Kidney epithelial cell (primary cell): ENCODE measurements at regions not wholly inside any gene's neighbourhood (a gene's known extent, or its start where the extent isn't known, plus 50 kb on each side); places are given as distances from the start of the nearest gene placed in this dataset.

Experiments
- DNase-seq: peaks from one replicate; pipeline ENCODE4 v3.0.0-alpha.2; 2010; ENCODE audit warnings: low read depth
- H3K27me3 ChIP-seq: 2 replicates; pipeline ENCODE4 v1.6.0; 2011; ENCODE audit warnings: low read length; ENCODE audit not compliant: control insufficient read depth, insufficient read depth
- H3K36me3 ChIP-seq: 2 replicates; pipeline ENCODE4 v1.5.1; 2011; ENCODE audit warnings: low read length; ENCODE audit not compliant: control insufficient read depth, insufficient read depth
- H3K4me3 ChIP-seq: 2 replicates; pipeline ENCODE4 v1.5.1; 2011; ENCODE audit warnings: low read depth, mild to moderate bottlenecking, control low read depth, low read length
- TF ChIP-seq, protein P1 (sequence below): IDR thresholded peaks from 2 replicates; pipeline ENCODE4 v1.5.1; 2011; ENCODE audit warnings: mild to moderate bottlenecking, moderate library complexity, low read length, control low read depth, inconsistent platforms; ENCODE audit not compliant: insufficient read depth, poor library complexity, severe bottlenecking

DNA sequence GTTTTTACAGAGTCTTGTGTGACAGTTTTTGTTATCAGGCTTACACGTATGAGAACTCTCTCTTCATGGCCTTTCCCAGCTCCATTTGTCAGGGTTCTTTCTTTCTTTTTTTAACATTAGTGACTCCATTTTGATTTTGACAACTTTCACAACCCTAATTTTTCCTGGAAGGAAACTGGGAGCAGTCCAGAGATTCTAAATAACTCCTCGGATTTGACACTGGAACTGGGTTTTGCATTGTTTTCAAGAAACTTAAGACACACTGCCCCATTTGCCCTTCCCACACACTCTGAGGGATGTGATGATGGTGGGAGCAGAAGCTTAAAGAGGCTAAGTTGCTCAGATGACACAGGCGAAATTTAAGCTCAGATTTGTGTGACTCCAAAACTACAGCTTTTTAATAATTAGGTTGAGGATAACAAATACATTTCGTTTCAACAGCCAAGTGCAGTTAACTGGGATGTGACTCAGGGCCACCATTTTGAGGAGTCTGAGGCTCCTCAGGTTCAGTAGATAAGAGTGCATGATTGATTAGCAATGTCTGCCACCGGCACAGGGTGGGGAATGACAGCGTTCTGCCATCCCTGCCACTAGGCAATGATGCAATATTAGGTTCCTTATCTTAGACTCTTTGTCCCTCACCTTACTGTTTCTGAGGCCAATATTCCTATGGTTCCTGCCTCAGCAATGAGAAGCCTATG lies 95.1 kb upstream of the ATP1A1 start:
- H3K36me3 ChIP-seq = no peaks in the 10 kb centered on the region
- no peak for DNase-seq

DNA sequence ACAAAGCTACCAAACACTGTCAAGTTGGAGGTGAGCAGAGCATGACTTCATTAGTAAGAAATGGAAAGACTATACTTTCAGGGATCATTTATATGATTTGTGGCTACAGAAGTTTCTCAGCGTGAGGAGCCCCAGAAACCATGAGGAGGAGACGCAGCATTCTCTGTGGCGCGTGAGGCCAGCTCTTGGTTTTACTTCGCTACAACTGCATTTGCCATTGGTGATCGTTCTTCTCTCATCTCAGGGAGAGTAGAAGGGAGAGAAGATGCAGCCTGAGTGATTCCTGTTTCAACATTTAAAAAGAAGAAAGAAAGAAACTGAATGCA lies 94.5 kb upstream of the ATP1A1 start:
- Histone ChIP-seq H3K4me3 (no peak overlapping the region), H3K27me3 (no peaks in the 10 kb centered on the region), H3K36me3 (no peaks in the 10 kb centered on the region)
- TF ChIP-seq, protein P1, sequence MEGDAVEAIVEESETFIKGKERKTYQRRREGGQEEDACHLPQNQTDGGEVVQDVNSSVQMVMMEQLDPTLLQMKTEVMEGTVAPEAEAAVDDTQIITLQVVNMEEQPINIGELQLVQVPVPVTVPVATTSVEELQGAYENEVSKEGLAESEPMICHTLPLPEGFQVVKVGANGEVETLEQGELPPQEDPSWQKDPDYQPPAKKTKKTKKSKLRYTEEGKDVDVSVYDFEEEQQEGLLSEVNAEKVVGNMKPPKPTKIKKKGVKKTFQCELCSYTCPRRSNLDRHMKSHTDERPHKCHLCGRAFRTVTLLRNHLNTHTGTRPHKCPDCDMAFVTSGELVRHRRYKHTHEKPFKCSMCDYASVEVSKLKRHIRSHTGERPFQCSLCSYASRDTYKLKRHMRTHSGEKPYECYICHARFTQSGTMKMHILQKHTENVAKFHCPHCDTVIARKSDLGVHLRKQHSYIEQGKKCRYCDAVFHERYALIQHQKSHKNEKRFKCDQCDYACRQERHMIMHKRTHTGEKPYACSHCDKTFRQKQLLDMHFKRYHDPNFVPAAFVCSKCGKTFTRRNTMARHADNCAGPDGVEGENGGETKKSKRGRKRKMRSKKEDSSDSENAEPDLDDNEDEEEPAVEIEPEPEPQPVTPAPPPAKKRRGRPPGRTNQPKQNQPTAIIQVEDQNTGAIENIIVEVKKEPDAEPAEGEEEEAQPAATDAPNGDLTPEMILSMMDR = no peak
- DNase-seq = no peak

More for the DNA sequence above, 95.1 kb upstream of the ATP1A1 start:
- Histone ChIP-seq H3K4me3 (no peak overlapping the region), H3K27me3 (no peaks in the 10 kb centered on the region)
- TF ChIP-seq, protein P1 = no peak

DNA sequence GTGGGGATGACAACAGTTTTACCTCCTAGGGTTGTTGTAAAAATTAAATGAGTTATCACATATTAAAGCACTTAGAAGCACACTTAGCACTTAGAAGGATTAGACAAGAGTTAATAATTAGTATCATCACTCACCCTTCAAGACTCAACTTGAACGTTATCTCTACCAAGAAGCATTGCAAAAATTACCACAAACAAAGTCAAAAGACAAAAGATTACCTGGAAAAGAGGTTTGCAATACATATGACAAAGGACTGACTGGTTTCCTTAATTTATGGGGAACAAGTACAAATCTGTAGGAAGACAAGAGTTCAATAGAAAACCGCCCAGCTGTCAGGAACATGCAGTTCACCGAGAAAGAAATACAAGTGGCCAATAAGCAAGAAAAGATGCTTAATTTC lies 93.3 kb upstream of the ATP1A1 start:
- Histone ChIP-seq H3K27me3 (no peaks in the 10 kb centered on the region), H3K36me3 (no peaks in the 10 kb centered on the region), H3K4me3 (no peak overlapping the region)
- TF ChIP-seq, protein P1 = no peak
- DNase-seq = no peak

DNA sequence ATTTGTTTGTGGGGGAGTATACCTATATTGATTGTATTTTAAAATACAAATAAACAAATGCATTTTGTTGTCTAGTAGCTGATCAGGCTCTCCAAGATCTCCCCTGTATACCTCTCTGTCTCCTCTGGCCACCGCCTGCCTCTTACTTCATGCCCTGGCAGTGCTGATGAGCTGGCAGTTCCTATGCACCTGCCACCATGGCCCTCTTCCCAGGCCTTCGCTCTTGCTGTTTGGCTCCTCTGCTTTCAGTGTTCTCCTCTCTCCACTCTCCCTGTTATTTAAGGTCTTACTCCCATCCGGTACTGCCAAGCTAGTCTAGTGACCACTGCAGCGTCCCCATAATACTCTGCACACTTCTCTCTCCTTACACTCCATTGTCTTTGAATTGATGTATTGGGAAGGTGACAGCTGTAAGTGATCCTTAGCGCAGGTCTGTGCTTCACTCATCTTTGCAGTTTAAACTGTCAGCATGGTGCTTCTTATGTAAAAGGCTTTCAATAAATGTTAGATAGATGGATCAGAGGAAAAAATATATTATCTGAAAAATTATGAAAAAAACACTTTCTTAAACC lies 88.1 kb upstream of the ATP1A1 start:
- DNase-seq = no peak
- Histone ChIP-seq H3K27me3 (no peaks in the 10 kb centered on the region), H3K4me3 (no peak overlapping the region), H3K36me3 (no peaks in the 10 kb centered on the region)
- TF ChIP-seq, protein P1 = no peak

DNA sequence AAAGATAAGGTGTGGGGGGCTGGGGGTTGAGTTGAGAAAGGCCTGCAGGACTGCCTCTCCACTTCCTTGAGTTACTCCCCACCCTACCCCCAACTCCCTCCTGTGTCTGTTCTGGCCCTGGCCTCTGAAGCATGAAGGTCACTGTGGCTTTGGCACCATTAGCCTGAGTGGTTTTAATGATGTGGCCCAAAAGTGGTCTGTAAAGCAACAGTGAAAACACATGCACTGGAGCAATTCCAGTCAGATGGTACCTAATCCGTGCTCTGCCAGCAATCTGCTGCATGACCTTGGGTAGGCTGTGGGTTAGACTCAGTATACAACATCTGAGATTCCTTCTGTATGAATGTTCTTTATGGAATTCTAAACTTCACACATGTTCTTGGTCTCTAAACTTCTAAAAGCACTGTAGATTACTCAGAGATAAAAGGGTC lies 86.5 kb upstream of the ATP1A1 start:
- TF ChIP-seq, protein P1 = no peak
- no peaks in the 10 kb centered on the region for H3K36me3 ChIP-seq
- peak; percentile 29 for DNase-seq
- H3K27me3 ChIP-seq = no peaks in the 10 kb centered on the region
- no peak overlapping the region for H3K4me3 ChIP-seq
